Vagina (tissue), 2 donors: ENCODE measurements at regions not wholly inside any gene's neighbourhood (a gene's known extent, or its start where the extent isn't known, plus 50 kb on each side); places are given as distances from the start of the nearest gene placed in this dataset.

Experiments used
- POLR2A ChIP-seq, 2 donors: fragments of 450-650 bp; IDR thresholded peaks; one replicate each; pipeline ENCODE4 v1.6.1; 2017; ENCODE audit warnings: antibody characterized with exemption in 2 of 2, mild to moderate bottlenecking in 2 of 2, moderate library complexity in 2 of 2
- POLR2AphosphoS5 ChIP-seq, 2 donors: sonication (generic); formaldehyde crosslinking; IDR thresholded peaks; one replicate each; pipeline ENCODE4 v1.9.0; 2017; ENCODE audit warnings: antibody characterized with exemption in 2 of 2, mild to moderate bottlenecking in 2 of 2, low read depth in 1 of 2; ENCODE audit not compliant: insufficient read depth in 1 of 2
- TF ChIP-seq, protein P1 (sequence below), 3 experiments: fragments of 450-650 bp in 2 of 3; fragments of 200-600 bp in 1 of 3; sonication (generic) in 1 of 3; IDR thresholded peaks; one replicate each; pipeline ENCODE4 v1.5.1; 2017 to 2019; ENCODE audit warnings: antibody characterized with exemption in 3 of 3, mild to moderate bottlenecking in 2 of 3, moderate library complexity in 2 of 3

DNA sequence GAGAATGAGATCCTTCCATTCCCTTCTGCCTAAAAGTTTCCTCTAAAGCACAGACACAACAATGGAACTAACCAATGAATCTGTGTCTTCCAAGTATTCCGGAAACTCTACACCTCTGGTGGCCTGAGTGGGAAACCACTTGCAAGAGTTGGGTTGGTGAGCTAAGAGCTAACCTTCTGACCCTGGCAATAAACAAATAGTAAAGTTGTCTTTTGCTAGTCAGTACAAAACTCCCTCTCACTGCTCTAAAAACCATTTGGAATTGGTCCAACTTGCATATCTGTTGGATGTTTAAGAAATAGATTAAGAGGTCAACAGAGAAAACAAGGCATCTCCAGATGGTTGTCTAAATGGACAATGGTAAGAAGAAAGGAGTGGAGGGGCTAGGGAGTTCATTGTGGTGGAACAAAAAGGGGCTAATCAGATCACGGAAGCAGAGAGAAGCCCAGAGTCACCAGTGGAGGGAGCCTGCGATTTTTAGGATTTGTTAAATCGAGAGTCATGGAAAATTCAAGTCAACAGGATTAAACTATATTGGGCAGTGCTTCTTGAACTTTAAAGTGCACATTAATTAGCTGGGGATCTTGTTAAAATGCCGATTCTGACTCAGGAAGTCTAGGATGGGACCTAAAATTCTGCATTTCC lies 192.3 kb downstream of the EVX1 start:
- TF ChIP-seq, protein P1, sequence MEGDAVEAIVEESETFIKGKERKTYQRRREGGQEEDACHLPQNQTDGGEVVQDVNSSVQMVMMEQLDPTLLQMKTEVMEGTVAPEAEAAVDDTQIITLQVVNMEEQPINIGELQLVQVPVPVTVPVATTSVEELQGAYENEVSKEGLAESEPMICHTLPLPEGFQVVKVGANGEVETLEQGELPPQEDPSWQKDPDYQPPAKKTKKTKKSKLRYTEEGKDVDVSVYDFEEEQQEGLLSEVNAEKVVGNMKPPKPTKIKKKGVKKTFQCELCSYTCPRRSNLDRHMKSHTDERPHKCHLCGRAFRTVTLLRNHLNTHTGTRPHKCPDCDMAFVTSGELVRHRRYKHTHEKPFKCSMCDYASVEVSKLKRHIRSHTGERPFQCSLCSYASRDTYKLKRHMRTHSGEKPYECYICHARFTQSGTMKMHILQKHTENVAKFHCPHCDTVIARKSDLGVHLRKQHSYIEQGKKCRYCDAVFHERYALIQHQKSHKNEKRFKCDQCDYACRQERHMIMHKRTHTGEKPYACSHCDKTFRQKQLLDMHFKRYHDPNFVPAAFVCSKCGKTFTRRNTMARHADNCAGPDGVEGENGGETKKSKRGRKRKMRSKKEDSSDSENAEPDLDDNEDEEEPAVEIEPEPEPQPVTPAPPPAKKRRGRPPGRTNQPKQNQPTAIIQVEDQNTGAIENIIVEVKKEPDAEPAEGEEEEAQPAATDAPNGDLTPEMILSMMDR (IDR thresholded peaks at IDR 0.05), result no peak
- no peak for TF ChIP-seq POLR2A (IDR thresholded peaks at IDR 0.05)
- TF ChIP-seq POLR2AphosphoS5 (IDR thresholded peaks at IDR 0.05; ENCODE audit: insufficient read depth in 1 of 2, low read depth in 1 of 2), result no peak
